WTC11 (cell line): ENCODE measurements at regions not wholly inside any gene's neighbourhood (a gene's known extent, or its start where the extent isn't known, plus 50 kb on each side); places are given as distances from the start of the nearest gene placed in this dataset.

Experiments
- ATAC-seq: fragments of 200-7000 bp; cut with Tn5 transposase; 2 replicates; pipeline ENCODE4 v1.10.0; 2021; ENCODE audit warnings: mild to moderate bottlenecking, moderate library complexity
- CTCF ChIA-PET: fragments of 300-600 bp; sonication (Branson Sonifier 250); formaldehyde crosslinking; loops from one replicate; lab custom pipeline; 2021; ENCODE audit warnings: antibody characterized with exemption; lab: Charles Lee
- POLR2A ChIA-PET: fragments of 350-600 bp; sonication (Branson Sonifier 250); formaldehyde crosslinking; loops from one replicate; lab custom pipeline; 2021; ENCODE audit warnings: antibody characterized with exemption; lab: Charles Lee
- DNase-seq: peaks from one replicate; pipeline ENCODE4 v3.0.0; 2021; ENCODE audit warnings: low spot score
- H3K27ac Mint-ChIP-seq: 2 replicates; pipeline ENCODE4 v1.8.0; 2021; ENCODE audit warnings: mixed read lengths
- H3K27me3 Mint-ChIP-seq: 2 replicates; pipeline ENCODE4 v1.8.0; 2021; ENCODE audit warnings: low read depth, mild to moderate bottlenecking, moderate library complexity, mixed read lengths
- H3K36me3 Mint-ChIP-seq: 2 replicates; pipeline ENCODE4 v1.8.0; 2021; ENCODE audit warnings: mixed read lengths
- H3K4me1 Mint-ChIP-seq: 2 replicates; pipeline ENCODE4 v1.8.0; 2022; ENCODE audit warnings: mixed read lengths
- H3K4me3 Mint-ChIP-seq: 2 replicates; pipeline ENCODE4 v1.8.0; 2021; ENCODE audit warnings: mild to moderate bottlenecking, moderate library complexity, mixed read lengths
- H3K9me3 Mint-ChIP-seq: 2 replicates; pipeline ENCODE4 v1.8.0; 2021; ENCODE audit warnings: mixed read lengths
- CREB1 ChIP-seq: sonication (generic); formaldehyde crosslinking; IDR thresholded peaks from 2 replicates; pipeline ENCODE4 v1.8.0; 2023; ENCODE audit warnings: mild to moderate bottlenecking, missing genetic modification reagents
- E2F1 ChIP-seq: sonication (generic); formaldehyde crosslinking; IDR thresholded peaks from 2 replicates; pipeline ENCODE4 v1.8.0; 2022; ENCODE audit warnings: mild to moderate bottlenecking, missing genetic modification reagents
- E2F4 ChIP-seq: sonication (generic); formaldehyde crosslinking; IDR thresholded peaks from 2 replicates; pipeline ENCODE4 v1.8.1; 2022; ENCODE audit warnings: low read depth, mild to moderate bottlenecking, moderate library complexity, missing genetic modification reagents, borderline replicate concordance
- ETV6 ChIP-seq: sonication (generic); formaldehyde crosslinking; IDR thresholded peaks from 2 replicates; pipeline ENCODE4 v1.8.1; 2022; ENCODE audit warnings: mild to moderate bottlenecking, missing genetic modification reagents
- FOXJ3 ChIP-seq: sonication (generic); formaldehyde crosslinking; IDR thresholded peaks from 2 replicates; pipeline ENCODE4 v1.9.0; 2021; ENCODE audit warnings: missing genetic modification reagents, mild to moderate bottlenecking, borderline replicate concordance
- FOXK1 ChIP-seq: sonication (generic); formaldehyde crosslinking; IDR thresholded peaks from 2 replicates; pipeline ENCODE4 v1.8.0; 2022; ENCODE audit warnings: mild to moderate bottlenecking, moderate library complexity, missing genetic modification reagents
- GRHL2 ChIP-seq: fragments of 250-450 bp; sonication (Bioruptor Pico); IDR thresholded peaks from 2 replicates; pipeline ENCODE4 v1.8.0; 2022; ENCODE audit warnings: mild to moderate bottlenecking, moderate library complexity; ENCODE audit not compliant: insufficient replicate concordance, severe bottlenecking
- HMGXB4 ChIP-seq: sonication (generic); formaldehyde crosslinking; IDR thresholded peaks from 2 replicates; pipeline ENCODE4 v1.8.1; 2023; ENCODE audit warnings: mild to moderate bottlenecking, moderate library complexity, missing genetic modification reagents
- IRF2 ChIP-seq: sonication (generic); formaldehyde crosslinking; IDR thresholded peaks from 2 replicates; pipeline ENCODE4 v1.8.0; 2022; ENCODE audit warnings: low read depth, missing genetic modification reagents, borderline replicate concordance
- JAZF1 ChIP-seq: fragments of 250-450 bp; sonication (Bioruptor Pico); IDR thresholded peaks from 2 replicates; pipeline ENCODE4 v1.9.0; 2021; ENCODE audit warnings: moderate library complexity, mild to moderate bottlenecking, inconsistent platforms
- MAX ChIP-seq: sonication (generic); formaldehyde crosslinking; IDR thresholded peaks from 2 replicates; pipeline ENCODE4 v1.8.0; 2022; ENCODE audit warnings: mild to moderate bottlenecking, missing genetic modification reagents
- MXD4 ChIP-seq: fragments of 250-450 bp; sonication (Bioruptor Pico); IDR thresholded peaks from 2 replicates; pipeline ENCODE4 v1.8.0; 2021; ENCODE audit warnings: mild to moderate bottlenecking, moderate library complexity, borderline replicate concordance
- NFYB ChIP-seq: sonication (generic); formaldehyde crosslinking; conservative IDR thresholded peaks from 2 replicates; pipeline ENCODE4 v1.8.0; 2022; ENCODE audit warnings: low read depth, missing genetic modification reagents
- PRRX2 ChIP-seq: fragments of 250-450 bp; sonication (Bioruptor Pico); IDR thresholded peaks from 2 replicates; pipeline ENCODE4 v1.8.0; 2021; ENCODE audit warnings: mild to moderate bottlenecking
- RORB ChIP-seq: fragments of 250-450 bp; sonication (Bioruptor Pico); IDR thresholded peaks from 2 replicates; pipeline ENCODE4 v1.9.0; 2021; ENCODE audit warnings: mild to moderate bottlenecking
- SMAD3 ChIP-seq: sonication (generic); formaldehyde crosslinking; IDR thresholded peaks from 2 replicates; pipeline ENCODE4 v1.8.0; 2022; ENCODE audit warnings: missing genetic modification reagents, mild to moderate bottlenecking, borderline replicate concordance
- SMAD4 ChIP-seq: sonication (generic); formaldehyde crosslinking; IDR thresholded peaks from 2 replicates; pipeline ENCODE4 v1.8.0; 2022; ENCODE audit warnings: mild to moderate bottlenecking, missing genetic modification reagents
- TEAD1 ChIP-seq: sonication (generic); formaldehyde crosslinking; IDR thresholded peaks from 2 replicates; pipeline ENCODE4 v1.8.0; 2022; ENCODE audit warnings: mild to moderate bottlenecking, missing genetic modification reagents
- USF1 ChIP-seq: sonication (generic); formaldehyde crosslinking; IDR thresholded peaks from 2 replicates; pipeline ENCODE4 v1.8.0; 2022; ENCODE audit warnings: mild to moderate bottlenecking, missing genetic modification reagents
- ZBTB21 ChIP-seq: sonication (generic); formaldehyde crosslinking; IDR thresholded peaks from 2 replicates; pipeline ENCODE4 v1.8.1; 2023; ENCODE audit warnings: mild to moderate bottlenecking, missing genetic modification reagents, borderline replicate concordance
- ZBTB43 ChIP-seq: sonication (generic); formaldehyde crosslinking; IDR thresholded peaks from 2 replicates; pipeline ENCODE4 v1.8.1; 2023; ENCODE audit warnings: mild to moderate bottlenecking, missing genetic modification reagents
- ZNF121 ChIP-seq: sonication (generic); formaldehyde crosslinking; IDR thresholded peaks from 2 replicates; pipeline ENCODE4 v1.8.0; 2023; ENCODE audit warnings: missing genetic modification reagents
- ZSCAN18 ChIP-seq: fragments of 250-450 bp; sonication (Bioruptor Pico); IDR thresholded peaks from 2 replicates; pipeline ENCODE4 v2.1.2; 2022; ENCODE audit warnings: mild to moderate bottlenecking, moderate library complexity

GRCh38 chr6:47159763-47160162 lies 117.6 kb upstream of the ADGRF1 start:
- peaks cover 5% of the 10 kb centered on the region; the same call in 1 of the 2 replicates for H3K4me1 Mint-ChIP-seq
- TF ChIP-seq GRHL2 (no peak), SMAD3 (no peak), E2F4 (CRISPR knock-in tag) (no peak), MXD4 (no peak), ZBTB21 (no peak), ZBTB43 (CRISPR knock-in tag) (no peak), USF1 (CRISPR knock-in tag) (no peak), MAX (CRISPR knock-in tag) (no peak), JAZF1 (CRISPR knock-in tag) (no peak), FOXJ3 (CRISPR knock-in tag) (no peak), E2F1 (CRISPR knock-in tag) (no peak), HMGXB4 (CRISPR knock-in tag) (no peak), RORB (CRISPR knock-in tag) (no peak), IRF2 (CRISPR knock-in tag) (no peak), CREB1 (no peak), FOXK1 (CRISPR knock-in tag) (no peak)
- POLR2A ChIA-PET = no interaction called here
- no peak overlapping the region for H3K4me3 Mint-ChIP-seq
- H3K27ac Mint-ChIP-seq = no peak overlapping the region
- CTCF ChIA-PET = no interaction called here
- ATAC-seq (no peak), DNase-seq (no peak)
- H3K36me3 Mint-ChIP-seq = no peaks in the 10 kb centered on the region
- no peaks in the 10 kb centered on the region for H3K9me3 Mint-ChIP-seq
- no peaks in the 10 kb centered on the region; the same call in 1 of the 2 replicates for H3K27me3 Mint-ChIP-seq

GRCh38 chr6:47157653-47158219 lies 115.6 kb upstream of the ADGRF1 start:
- H3K4me1 Mint-ChIP-seq = peaks cover 11% of the 10 kb centered on the region
- no peak overlapping the region for H3K4me3 Mint-ChIP-seq
- H3K36me3 Mint-ChIP-seq = no peaks in the 10 kb centered on the region
- no peaks in the 10 kb centered on the region; the same call in 1 of the 2 replicates for H3K27me3 Mint-ChIP-seq
- no peaks in the 10 kb centered on the region for H3K9me3 Mint-ChIP-seq
- no peak for DNase-seq
- CTCF ChIA-PET = no interaction called here
- ATAC-seq = no peak
- POLR2A ChIA-PET = no interaction called here
- H3K27ac Mint-ChIP-seq = no peak overlapping the region
- TF ChIP-seq FOXJ3 (CRISPR knock-in tag) (no peak), PRRX2 (CRISPR knock-in tag) (no peak), ETV6 (no peak), NFYB (CRISPR knock-in tag) (no peak), E2F1 (CRISPR knock-in tag) (no peak), HMGXB4 (CRISPR knock-in tag) (no peak), IRF2 (CRISPR knock-in tag) (no peak), ZSCAN18 (CRISPR knock-in tag) (no peak), ZNF121 (CRISPR knock-in tag) (no peak), E2F4 (CRISPR knock-in tag) (no peak), TEAD1 (no peak), CREB1 (no peak), SMAD4 (CRISPR knock-in tag) (no peak), JAZF1 (CRISPR knock-in tag) (no peak), RORB (CRISPR knock-in tag) (no peak)
